ENCODE measurements at regions not wholly inside any gene's neighbourhood (a gene's known extent, or its start where the extent isn't known, plus 50 kb on each side); places are given as distances from the start of the nearest gene placed in this dataset.

DNA sequence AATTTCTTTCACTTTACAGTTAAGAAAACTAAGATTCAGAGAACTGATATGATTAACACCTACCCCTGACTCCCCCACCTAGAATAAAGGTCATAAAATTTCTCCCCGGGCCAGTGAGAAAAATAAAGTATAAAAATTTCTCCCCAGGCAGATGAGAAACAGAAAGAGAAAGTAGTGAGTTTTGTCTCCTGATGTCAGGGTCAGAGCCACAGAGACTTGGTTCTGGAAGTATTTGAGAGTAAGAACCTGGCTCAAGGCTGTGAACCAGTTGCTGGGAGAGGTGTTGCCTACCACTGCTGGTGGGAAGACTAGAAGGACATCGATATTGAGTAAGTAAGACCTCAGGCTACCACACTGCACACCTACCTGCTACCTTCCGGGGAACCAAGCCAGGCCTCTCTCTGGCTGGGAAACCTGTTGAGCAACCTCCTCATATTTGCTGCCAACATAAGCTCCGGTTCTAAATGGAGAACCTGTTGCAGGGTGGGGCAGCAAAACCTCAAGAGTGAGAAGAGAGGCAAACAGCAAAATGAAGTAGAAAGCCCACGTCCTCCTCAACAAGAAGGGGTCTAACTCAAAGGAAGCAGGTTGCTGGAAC lies 104.2 kb upstream of the PUDP start:
- Histone ChIP-seq H4K20me1 (ENCODE audit: insufficient read depth) (no peaks in the 10 kb centered on the region), H3K27ac (peak overlapping the region; percentile 77), H3K4me3 (peak overlapping the region; percentile 19; the same call in 1 of the 2 replicates), H3F3A (ENCODE audit: insufficient read depth, low read depth) (peaks cover 24% of the 10 kb centered on the region), H3K36me3 (ENCODE audit: low read depth) (0 out of 2 replicates have a peak, but pooled peaks cover 9% of the 10 kb centered on the region), H3K4me2 (peak overlapping the region; percentile 68), H3K9me3 (ENCODE audit: insufficient read depth, low read depth) (no peaks in the 10 kb centered on the region; the same call in 1 of the 2 replicates), H3K79me2 (ENCODE audit: low read depth) (0 out of 2 replicates have a peak, but pooled peaks cover 4% of the 10 kb centered on the region), H3K4me1 (replicated peaks; ENCODE audit: insufficient read depth) (peaks cover 38% of the 10 kb centered on the region), H2AFZ (peak overlapping the region; percentile 48; the same call in 1 of the 2 replicates), H3K27me3 (ENCODE audit: insufficient read depth, low read depth) (no peaks in the 10 kb centered on the region), H3K9me2 (ENCODE audit: insufficient read depth) (no peaks in the 10 kb centered on the region)
- intact Hi-C loops (cut with micrococcal nuclease; ENCODE audit: unreplicated experiment): no loop called here
- no peak for TF ChIP-seq CTCF (conservative IDR thresholded peaks at IDR 0.05)
- TF ChIP-seq EZH2 (IDR thresholded peaks at IDR 0.05; ENCODE audit: low read depth): no peak
- no TSS peak for BruUV-seq (replicated peaks)
- ChIA-PET POLR2A (ENCODE audit: unreplicated experiment) (no interaction called here), CTCF (no interaction called here)
- peak; percentile 58 to 96 for DNase-seq

GRCh38 chrX:7247346-7247745 lies 99.4 kb upstream of the PUDP start:
- H2AFZ ChIP-seq: no peak overlapping the region
- CTCF ChIA-PET: no interaction called here

DNA sequence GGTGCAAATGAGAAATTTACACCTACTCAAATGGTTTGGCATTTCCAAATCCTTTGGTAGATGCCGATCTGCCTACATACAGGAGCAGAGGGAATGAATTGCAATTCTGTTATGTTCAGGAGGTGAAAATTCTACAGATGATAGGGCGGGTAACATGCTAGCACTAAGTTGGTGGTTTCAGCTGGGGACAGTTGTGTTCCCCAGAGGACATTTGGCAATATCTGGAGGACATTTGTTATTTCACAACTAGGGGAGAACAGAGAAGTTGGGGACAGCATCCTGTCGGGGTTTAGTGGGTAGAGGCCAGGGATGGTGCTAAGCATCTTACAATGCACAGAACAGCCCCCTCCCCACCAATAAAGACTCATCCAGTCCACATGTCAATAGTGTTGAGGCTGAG lies 96.5 kb upstream of the PUDP start:
- Histone ChIP-seq H2AFZ (no peak overlapping the region), H3K9me3 (ENCODE audit: insufficient read depth, low read depth) (no peaks in the 10 kb centered on the region), H3K4me1 (replicated peaks; ENCODE audit: insufficient read depth) (no peaks in the 10 kb centered on the region), H3K4me3 (no peak overlapping the region), H3K4me2 (no peak overlapping the region), H3K36me3 (ENCODE audit: low read depth) (no peaks in the 10 kb centered on the region), H3K27ac (no peak overlapping the region), H4K20me1 (ENCODE audit: insufficient read depth) (no peaks in the 10 kb centered on the region), H3K27me3 (ENCODE audit: insufficient read depth, low read depth) (no peaks in the 10 kb centered on the region), H3K79me2 (ENCODE audit: low read depth) (no peaks in the 10 kb centered on the region), H3K9me2 (ENCODE audit: insufficient read depth) (no peaks in the 10 kb centered on the region), H3F3A (ENCODE audit: insufficient read depth, low read depth) (no peaks in the 10 kb centered on the region)
- no TSS peak for BruUV-seq (replicated peaks)
- TF ChIP-seq EZH2 (IDR thresholded peaks at IDR 0.05; ENCODE audit: low read depth): no peak
- no peak for TF ChIP-seq CTCF (conservative IDR thresholded peaks at IDR 0.05)
- ChIA-PET POLR2A (ENCODE audit: unreplicated experiment) (no interaction called here), CTCF (no interaction called here)
- DNase-seq: no peak
- intact Hi-C loops (cut with micrococcal nuclease; ENCODE audit: unreplicated experiment): no loop called here

More at GRCh38 chrX:7247346-7247745, 99.4 kb upstream of the PUDP start:
- Histone ChIP-seq H3K4me2 (no peak overlapping the region), H3K27me3 (ENCODE audit: insufficient read depth, low read depth) (no peaks in the 10 kb centered on the region), H3K4me1 (replicated peaks; ENCODE audit: insufficient read depth) (peaks cover 23% of the 10 kb centered on the region), H4K20me1 (ENCODE audit: insufficient read depth) (no peaks in the 10 kb centered on the region), H3K79me2 (ENCODE audit: low read depth) (0 out of 2 replicates have a peak, but pooled peaks cover 4% of the 10 kb centered on the region), H3K27ac (no peak overlapping the region), H3K9me2 (ENCODE audit: insufficient read depth) (no peaks in the 10 kb centered on the region), H3F3A (ENCODE audit: insufficient read depth, low read depth) (peaks cover 15% of the 10 kb centered on the region), H3K36me3 (ENCODE audit: low read depth) (no peaks in the 10 kb centered on the region), H3K4me3 (no peak overlapping the region), H3K9me3 (ENCODE audit: insufficient read depth, low read depth) (no peaks in the 10 kb centered on the region)
- TF ChIP-seq CTCF (conservative IDR thresholded peaks at IDR 0.05): no peak
- no peak for TF ChIP-seq EZH2 (IDR thresholded peaks at IDR 0.05; ENCODE audit: low read depth)
- POLR2A ChIA-PET (ENCODE audit: unreplicated experiment): no interaction called here
- intact Hi-C loops (cut with micrococcal nuclease; ENCODE audit: unreplicated experiment): no loop called here
- no TSS peak for BruUV-seq (replicated peaks)
- DNase-seq: no peak
